Natural killer cell (primary cell): ENCODE measurements at regions not wholly inside any gene's neighbourhood (a gene's known extent, or its start where the extent isn't known, plus 50 kb on each side); places are given as distances from the start of the nearest gene placed in this dataset.

Experiments
- ATAC-seq, 3 donors: fragments of 150-1000 bp in 2 of 3; fragments of 200-7000 bp in 1 of 3; cut with Tn5 transposase; 1 replicate in 1 of 3; 2 replicates in 2 of 3; pipeline ENCODE4 v1.10.0; 2021; ENCODE audit warnings: mild to moderate bottlenecking in 2 of 3, moderate library complexity in 2 of 3
- DNase-seq, 2 donors: peaks; one replicate each; pipeline versions ENCODE4 v3.0.0 to v3.0.0-alpha.2; 2013 to 2021; ENCODE audit warnings: mixed read lengths in 1 of 2
- H3K27ac ChIP-seq: one replicate; pipeline ENCODE4 v1.5.1; 2013; ENCODE audit warnings: mild to moderate bottlenecking, low read length
- H3K27me3 ChIP-seq: one replicate; pipeline ENCODE4 v1.6.1; 2013; ENCODE audit warnings: low read length; ENCODE audit not compliant: control insufficient read depth, insufficient read depth
- H3K36me3 ChIP-seq: one replicate; pipeline ENCODE4 v1.6.1; 2013; ENCODE audit warnings: low read length; ENCODE audit not compliant: control insufficient read depth, insufficient read depth
- H3K4me1 ChIP-seq: one replicate; pipeline ENCODE4 v1.6.1; 2013; ENCODE audit warnings: low read length; ENCODE audit not compliant: control insufficient read depth, insufficient read depth
- H3K4me3 ChIP-seq: one replicate; pipeline ENCODE4 v1.5.1; 2013; ENCODE audit warnings: low read length
- H3K9me3 ChIP-seq: one replicate; pipeline ENCODE4 v1.6.1; 2013; ENCODE audit warnings: low read length; ENCODE audit not compliant: control insufficient read depth, insufficient read depth
- H3K27ac Mint-ChIP-seq, 2 donors: one replicate each; pipeline ENCODE4 v1.8.0; 2022; ENCODE audit warnings: mild to moderate bottlenecking in 2 of 2, mixed read lengths in 2 of 2, moderate library complexity in 1 of 2
- H3K27me3 Mint-ChIP-seq, 2 donors: one replicate each; pipeline ENCODE4 v1.8.0; 2022; ENCODE audit warnings: low read depth in 2 of 2, mixed read lengths in 2 of 2
- H3K36me3 Mint-ChIP-seq: one replicate; pipeline ENCODE4 v1.8.0; 2022; ENCODE audit warnings: mixed read lengths
- H3K4me1 Mint-ChIP-seq, 2 donors: one replicate each; pipeline ENCODE4 v1.8.0; 2022; ENCODE audit warnings: mixed read lengths in 2 of 2
- H3K4me3 Mint-ChIP-seq: one replicate; pipeline ENCODE4 v1.8.0; 2022; ENCODE audit warnings: mild to moderate bottlenecking, moderate library complexity, mixed read lengths
- H3K9me3 Mint-ChIP-seq, 2 donors: one replicate each; pipeline ENCODE4 v1.8.0; 2022; ENCODE audit warnings: mixed read lengths in 2 of 2
- WGBS: methylation state at CpG from one replicate; pipeline ENCODE4 v1.1.7; 2013; ENCODE audit warnings: missing lambda C conversion rate; ENCODE audit not compliant: insufficient coverage; 5-methylcytosine and 5-hydroxymethylcytosine counted together
- intact Hi-C: fragments of 100-400 bp; cut with micrococcal nuclease; formaldehyde crosslinking; loops from one replicate; pipeline ENCODE4 v1.14.2; 2022
- TF ChIP-seq, protein P1 (sequence below): fragments of 200-600 bp; IDR thresholded peaks from one replicate; pipeline ENCODE4 v1.8.0; 2022; ENCODE audit warnings: antibody characterized with exemption

DNA sequence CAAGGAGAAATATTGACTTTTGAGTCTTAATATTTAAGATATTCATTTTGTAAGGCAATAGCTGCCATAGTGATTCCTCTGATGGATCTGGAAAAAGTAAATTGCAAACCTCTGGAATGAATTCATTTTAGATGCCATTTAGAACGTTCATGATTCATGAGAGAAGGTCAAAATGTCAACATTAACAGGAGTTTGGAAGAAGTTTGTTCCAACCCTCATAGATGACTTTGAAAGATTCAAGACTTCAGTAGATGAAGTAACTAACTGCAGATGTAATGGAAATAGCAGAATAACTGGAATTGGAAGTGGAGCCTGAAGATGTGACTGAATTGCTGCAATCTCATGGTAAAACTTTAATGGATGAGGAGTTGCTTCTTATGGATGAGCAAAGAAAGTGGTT, 100.9 kb upstream of the CCN2 start:
- no peak overlapping the region for H3K27ac Mint-ChIP-seq
- no peak overlapping the region for H3K4me3 Mint-ChIP-seq
- WGBS = 71% methylated on average over 1 of the region's 1 CpG
- H3K27ac ChIP-seq = no peak overlapping the region
- no peaks in the 10 kb centered on the region for H3K4me1 ChIP-seq
- DNase-seq = no peak
- H3K27me3 ChIP-seq = no peaks in the 10 kb centered on the region
- H3K9me3 ChIP-seq = no peaks in the 10 kb centered on the region
- peaks cover 8 to 11% of the 10 kb centered on the region in 2 donors for H3K9me3 Mint-ChIP-seq
- TF ChIP-seq, protein P1, sequence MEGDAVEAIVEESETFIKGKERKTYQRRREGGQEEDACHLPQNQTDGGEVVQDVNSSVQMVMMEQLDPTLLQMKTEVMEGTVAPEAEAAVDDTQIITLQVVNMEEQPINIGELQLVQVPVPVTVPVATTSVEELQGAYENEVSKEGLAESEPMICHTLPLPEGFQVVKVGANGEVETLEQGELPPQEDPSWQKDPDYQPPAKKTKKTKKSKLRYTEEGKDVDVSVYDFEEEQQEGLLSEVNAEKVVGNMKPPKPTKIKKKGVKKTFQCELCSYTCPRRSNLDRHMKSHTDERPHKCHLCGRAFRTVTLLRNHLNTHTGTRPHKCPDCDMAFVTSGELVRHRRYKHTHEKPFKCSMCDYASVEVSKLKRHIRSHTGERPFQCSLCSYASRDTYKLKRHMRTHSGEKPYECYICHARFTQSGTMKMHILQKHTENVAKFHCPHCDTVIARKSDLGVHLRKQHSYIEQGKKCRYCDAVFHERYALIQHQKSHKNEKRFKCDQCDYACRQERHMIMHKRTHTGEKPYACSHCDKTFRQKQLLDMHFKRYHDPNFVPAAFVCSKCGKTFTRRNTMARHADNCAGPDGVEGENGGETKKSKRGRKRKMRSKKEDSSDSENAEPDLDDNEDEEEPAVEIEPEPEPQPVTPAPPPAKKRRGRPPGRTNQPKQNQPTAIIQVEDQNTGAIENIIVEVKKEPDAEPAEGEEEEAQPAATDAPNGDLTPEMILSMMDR = no peak
- no peaks in the 10 kb centered on the region for H3K36me3 Mint-ChIP-seq
- H3K27me3 Mint-ChIP-seq = no peaks in the 10 kb centered on the region
- H3K4me1 Mint-ChIP-seq = no peaks in the 10 kb centered on the region
- no peaks in the 10 kb centered on the region for H3K36me3 ChIP-seq
- intact Hi-C loops = no loop called here
- ATAC-seq = no peak
- H3K4me3 ChIP-seq = no peak overlapping the region

DNA sequence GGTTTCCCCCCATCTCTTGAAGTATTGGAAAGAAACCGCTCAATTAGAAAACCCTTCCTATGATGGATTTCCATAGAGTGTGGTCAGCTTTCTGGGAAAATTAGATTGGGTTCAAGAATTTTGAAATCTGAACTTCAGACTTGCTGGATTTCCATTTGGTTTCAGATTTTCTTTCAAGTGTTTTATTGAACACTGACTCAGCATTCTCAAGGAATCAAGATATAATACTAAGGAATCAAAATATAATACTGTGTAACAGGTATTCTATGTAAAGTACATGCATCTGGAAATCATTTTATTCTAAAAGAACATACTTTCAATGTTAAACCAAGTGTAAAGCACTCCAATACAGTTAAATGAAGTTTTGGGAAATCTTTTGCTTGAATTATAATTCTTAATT, 94.7 kb upstream of the CCN2 start:
- peaks cover 6 to 12% of the 10 kb centered on the region in 2 donors for H3K9me3 Mint-ChIP-seq
- Histone ChIP-seq H3K27ac (no peak overlapping the region), H3K36me3 (no peaks in the 10 kb centered on the region), H3K4me3 (no peak overlapping the region), H3K4me1 (no peaks in the 10 kb centered on the region), H3K9me3 (no peaks in the 10 kb centered on the region), H3K27me3 (no peaks in the 10 kb centered on the region)
- intact Hi-C loops = no loop called here
- TF ChIP-seq, protein P1 = no peak
- H3K4me3 Mint-ChIP-seq = no peak overlapping the region
- no CpG with 5 or more reads among the region's 1 CpG for WGBS
- H3K27ac Mint-ChIP-seq = no peak overlapping the region
- ATAC-seq = no peak
- no peaks in the 10 kb centered on the region for H3K27me3 Mint-ChIP-seq
- DNase-seq = no peak
- no peaks in the 10 kb centered on the region for H3K36me3 Mint-ChIP-seq
- no peaks in the 10 kb centered on the region for H3K4me1 Mint-ChIP-seq

DNA sequence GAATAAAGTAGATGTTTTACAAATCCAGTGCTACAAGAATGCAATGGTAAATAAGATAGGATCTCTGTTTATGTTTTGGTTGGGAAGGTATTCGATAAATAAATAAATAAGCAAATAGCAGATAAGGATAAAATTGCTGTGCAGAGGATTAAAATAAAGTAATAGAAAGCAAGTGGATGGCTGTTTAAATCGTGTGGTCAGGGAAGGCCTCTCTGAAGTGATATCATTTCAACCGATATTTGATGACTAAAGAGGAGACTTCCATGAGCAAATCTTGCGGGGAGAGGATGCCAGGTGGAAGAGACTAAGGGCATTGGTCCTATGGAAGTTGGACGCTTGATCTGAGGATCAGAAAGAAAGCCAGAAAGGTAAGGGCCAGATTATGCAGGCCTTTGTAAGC, 92.0 kb upstream of the CCN2 start:
- no peak for ATAC-seq

DNA sequence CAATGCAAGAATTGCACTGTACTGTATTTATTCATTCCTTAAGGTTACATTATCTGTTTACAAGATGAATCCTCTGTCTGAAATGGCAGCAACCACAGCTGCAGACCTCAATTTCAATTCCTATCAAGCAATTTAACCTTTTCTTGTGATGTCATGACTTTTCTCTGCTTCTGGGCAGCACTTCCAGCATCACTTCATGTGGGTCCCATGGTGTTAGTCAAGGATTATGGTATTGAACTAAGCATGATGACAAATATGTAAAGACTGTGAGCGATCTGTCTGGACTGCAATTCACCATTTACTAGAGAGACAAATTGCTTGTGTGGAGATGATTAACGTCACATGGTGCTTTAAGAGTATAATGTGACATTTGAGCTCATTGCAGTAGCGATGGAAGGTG, 90.5 kb upstream of the CCN2 start:
- Histone ChIP-seq H3K9me3 (no peaks in the 10 kb centered on the region), H3K4me1 (no peaks in the 10 kb centered on the region), H3K36me3 (no peaks in the 10 kb centered on the region), H3K27ac (no peak overlapping the region), H3K27me3 (no peaks in the 10 kb centered on the region), H3K4me3 (no peak overlapping the region)
- Mint-ChIP-seq H3K36me3 (no peaks in the 10 kb centered on the region), H3K9me3 (peaks cover 5 to 9% of the 10 kb centered on the region in 2 donors), H3K4me3 (no peak overlapping the region), H3K27ac (no peak overlapping the region), H3K4me1 (no peaks in the 10 kb centered on the region), H3K27me3 (no peaks in the 10 kb centered on the region)
- intact Hi-C loops = no loop called here
- TF ChIP-seq, protein P1 = no peak
- WGBS = 90% methylated on average over 3 of the region's 3 CpGs
- ATAC-seq (no peak), DNase-seq (no peak)

More for the DNA sequence above, 92.0 kb upstream of the CCN2 start:
- Mint-ChIP-seq H3K36me3 (no peaks in the 10 kb centered on the region), H3K4me1 (no peaks in the 10 kb centered on the region), H3K27ac (no peak overlapping the region), H3K27me3 (no peaks in the 10 kb centered on the region), H3K9me3 (peaks cover 3 to 12% of the 10 kb centered on the region in 2 donors), H3K4me3 (no peak overlapping the region)
- Histone ChIP-seq H3K9me3 (no peaks in the 10 kb centered on the region), H3K36me3 (no peaks in the 10 kb centered on the region), H3K4me1 (no peaks in the 10 kb centered on the region), H3K27ac (no peak overlapping the region), H3K4me3 (no peak overlapping the region), H3K27me3 (no peaks in the 10 kb centered on the region)
- TF ChIP-seq, protein P1 = no peak
- intact Hi-C loops = no loop called here
- DNase-seq = no peak
- WGBS = 89% methylated on average over 5 of the region's 5 CpGs
